HEK293 (cell line): ENCODE measurements at regions not wholly inside any gene's neighbourhood (a gene's known extent, or its start where the extent isn't known, plus 50 kb on each side); places are given as distances from the start of the nearest gene placed in this dataset.

Experiments used
- ZNF433 ChIP-seq: fragments of 450-650 bp; formaldehyde crosslinking; IDR thresholded peaks from 2 replicates; pipeline ENCODE4 v1.5.1; 2016; ENCODE audit warnings: missing biosample characterization, missing genetic modification characterization, low read depth
- ZNF792 ChIP-seq: fragments of 450-650 bp; formaldehyde crosslinking; IDR thresholded peaks from 2 replicates; pipeline ENCODE4 v1.5.1; 2016; ENCODE audit warnings: missing biosample characterization, missing genetic modification characterization
- TF ChIP-seq, protein P1 (sequence below): fragments of 450-650 bp; formaldehyde crosslinking; IDR thresholded peaks from 2 replicates; pipeline ENCODE4 v1.5.1; 2016; ENCODE audit warnings: missing biosample characterization, missing genetic modification characterization

DNA sequence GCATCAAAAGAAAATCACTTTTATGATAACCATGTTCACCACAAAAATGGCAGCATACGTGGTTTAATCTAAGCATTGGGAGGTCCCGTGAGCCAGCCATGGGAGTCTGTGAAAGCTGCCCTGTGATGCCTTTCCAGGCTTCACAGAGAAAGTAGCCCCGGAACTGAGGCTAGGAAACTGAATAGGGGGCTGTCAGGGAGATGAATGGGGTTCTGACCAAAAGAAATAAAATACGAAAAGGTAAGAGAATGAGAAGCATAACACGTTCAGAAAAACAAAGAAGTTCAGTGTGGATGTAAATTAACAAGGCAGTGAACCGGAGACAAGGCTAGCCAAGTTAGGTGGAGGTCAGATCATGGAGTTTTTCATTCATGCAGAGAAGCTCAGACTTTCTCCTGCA is 118.9 kb downstream of the ANXA2 start:
- TF ChIP-seq, protein P1, sequence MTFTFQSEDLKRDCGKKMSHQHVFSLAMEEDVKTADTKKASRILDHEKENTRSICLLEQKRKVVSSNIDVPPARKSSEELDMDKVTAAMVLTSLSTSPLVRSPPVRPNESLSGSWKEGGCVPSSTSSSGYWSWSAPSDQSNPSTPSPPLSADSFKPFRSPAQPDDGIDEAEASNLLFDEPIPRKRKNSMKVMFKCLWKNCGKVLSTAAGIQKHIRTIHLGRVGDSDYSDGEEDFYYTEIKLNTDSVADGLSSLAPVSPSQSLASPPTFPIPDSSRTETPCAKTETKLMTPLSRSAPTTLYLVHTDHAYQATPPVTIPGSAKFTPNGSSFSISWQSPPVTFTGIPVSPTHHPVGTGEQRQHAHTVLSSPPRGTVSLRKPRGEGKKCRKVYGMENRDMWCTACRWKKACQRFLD (tag by site-specific recombination): no peak
- TF ChIP-seq ZNF433 (tag by site-specific recombination): no peak
- no peak for TF ChIP-seq ZNF792
